Hepatocyte (in vitro differentiated cells): ENCODE measurements at regions not wholly inside any gene's neighbourhood (a gene's known extent, or its start where the extent isn't known, plus 50 kb on each side); places are given as distances from the start of the nearest gene placed in this dataset.

Experiments
- DNase-seq: peaks from one replicate; pipeline ENCODE4 v3.0.0-alpha.2; 2016; ENCODE audit warnings: low spot score
- H2AFZ ChIP-seq: fragments of 200-600 bp; sonication (generic); 2 replicates; pipeline ENCODE4 v1.6.0; 2016; ENCODE audit warnings: antibody characterized with exemption, mild to moderate bottlenecking
- H3K27ac ChIP-seq: fragments of 200-600 bp; sonication (generic); 2 replicates; pipeline ENCODE4 v1.5.1; 2016; ENCODE audit warnings: mild to moderate bottlenecking
- H3K27me3 ChIP-seq: fragments of 200-600 bp; sonication (generic); 2 replicates; pipeline ENCODE4 v1.6.1; 2016
- H3K36me3 ChIP-seq: fragments of 200-600 bp; sonication (generic); replicated peaks from 2 replicates; pipeline ENCODE4 v1.5.1; 2016; ENCODE audit warnings: low read depth; ENCODE audit not compliant: insufficient read depth
- H3K4me1 ChIP-seq: fragments of 200-600 bp; sonication (generic); 2 replicates; pipeline ENCODE4 v1.5.1; 2016; ENCODE audit warnings: mild to moderate bottlenecking, moderate library complexity; ENCODE audit not compliant: insufficient read depth
- H3K4me2 ChIP-seq: fragments of 200-600 bp; sonication (generic); 2 replicates; pipeline ENCODE4 v1.6.0; 2016
- H3K4me3 ChIP-seq: fragments of 200-600 bp; sonication (generic); 2 replicates; pipeline ENCODE4 v1.5.1; 2016; ENCODE audit warnings: mild to moderate bottlenecking
- H3K79me2 ChIP-seq: fragments of 200-600 bp; sonication (generic); 2 replicates; pipeline ENCODE4 v1.6.0; 2017; ENCODE audit warnings: mild to moderate bottlenecking
- H3K9me2 ChIP-seq: fragments of 200-600 bp; sonication (generic); replicated peaks from 2 replicates; pipeline ENCODE4 v1.6.0; 2017; ENCODE audit warnings: mild to moderate bottlenecking; ENCODE audit not compliant: insufficient read depth
- H3K9me3 ChIP-seq: fragments of 200-600 bp; sonication (generic); 2 replicates; pipeline ENCODE4 v1.5.1; 2016; ENCODE audit warnings: low read depth, mild to moderate bottlenecking
- H4K20me1 ChIP-seq: fragments of 200-600 bp; sonication (generic); 2 replicates; pipeline ENCODE4 v1.6.0; 2016; ENCODE audit warnings: mild to moderate bottlenecking; ENCODE audit not compliant: insufficient read depth, poor library complexity, severe bottlenecking
- EZH2 ChIP-seq: fragments of 200-600 bp; sonication (generic); IDR thresholded peaks from 2 replicates; pipeline ENCODE4 v1.6.1; 2016; ENCODE audit warnings: antibody characterized with exemption, mild to moderate bottlenecking, borderline replicate concordance
- EZH2phosphoT487 ChIP-seq: fragments of 200-600 bp; sonication (generic); IDR thresholded peaks from one replicate; pipeline ENCODE4 v1.6.1; 2018; ENCODE audit warnings: antibody characterized with exemption, mild to moderate bottlenecking, low read depth, moderate library complexity; ENCODE audit not compliant: unreplicated experiment, severe bottlenecking
- WGBS: methylation state at CpG from one replicate; pipeline ENCODE4 v1.1.6; 2016; ENCODE audit warnings: low lambda C conversion rate; ENCODE audit errors: missing lambda C conversion rate; 5-methylcytosine and 5-hydroxymethylcytosine counted together
- TF ChIP-seq, protein P1 (sequence below): fragments of 200-600 bp; sonication (generic); IDR thresholded peaks from 2 replicates; pipeline ENCODE4 v1.5.1; 2016; ENCODE audit warnings: antibody characterized with exemption, mild to moderate bottlenecking; ENCODE audit not compliant: poor library complexity

GRCh38 chr2:234394450-234394849 is 102.4 kb downstream of the ARL4C start:
- DNase-seq, result no peak
- H3K9me2 ChIP-seq, result no peaks in the 10 kb centered on the region
- H4K20me1 ChIP-seq, result no peaks in the 10 kb centered on the region
- no peaks in the 10 kb centered on the region for H3K79me2 ChIP-seq
- no peak overlapping the region for H2AFZ ChIP-seq
- H3K9me3 ChIP-seq, result no peaks in the 10 kb centered on the region
- 90% methylated on average over 4 of the region's 4 CpGs for WGBS
- H3K4me1 ChIP-seq, result no peaks in the 10 kb centered on the region
- no peak overlapping the region for H3K4me3 ChIP-seq
- H3K36me3 ChIP-seq, result no peaks in the 10 kb centered on the region
- no peak overlapping the region for H3K4me2 ChIP-seq
- TF ChIP-seq EZH2phosphoT487 (no peak), EZH2 (no peak)
- TF ChIP-seq, protein P1, sequence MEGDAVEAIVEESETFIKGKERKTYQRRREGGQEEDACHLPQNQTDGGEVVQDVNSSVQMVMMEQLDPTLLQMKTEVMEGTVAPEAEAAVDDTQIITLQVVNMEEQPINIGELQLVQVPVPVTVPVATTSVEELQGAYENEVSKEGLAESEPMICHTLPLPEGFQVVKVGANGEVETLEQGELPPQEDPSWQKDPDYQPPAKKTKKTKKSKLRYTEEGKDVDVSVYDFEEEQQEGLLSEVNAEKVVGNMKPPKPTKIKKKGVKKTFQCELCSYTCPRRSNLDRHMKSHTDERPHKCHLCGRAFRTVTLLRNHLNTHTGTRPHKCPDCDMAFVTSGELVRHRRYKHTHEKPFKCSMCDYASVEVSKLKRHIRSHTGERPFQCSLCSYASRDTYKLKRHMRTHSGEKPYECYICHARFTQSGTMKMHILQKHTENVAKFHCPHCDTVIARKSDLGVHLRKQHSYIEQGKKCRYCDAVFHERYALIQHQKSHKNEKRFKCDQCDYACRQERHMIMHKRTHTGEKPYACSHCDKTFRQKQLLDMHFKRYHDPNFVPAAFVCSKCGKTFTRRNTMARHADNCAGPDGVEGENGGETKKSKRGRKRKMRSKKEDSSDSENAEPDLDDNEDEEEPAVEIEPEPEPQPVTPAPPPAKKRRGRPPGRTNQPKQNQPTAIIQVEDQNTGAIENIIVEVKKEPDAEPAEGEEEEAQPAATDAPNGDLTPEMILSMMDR, result no peak
- no peak overlapping the region for H3K27ac ChIP-seq
- no peaks in the 10 kb centered on the region for H3K27me3 ChIP-seq

- Histone ChIP-seq H2AFZ (no peak overlapping the region), H3K9me2 (no peaks in the 10 kb centered on the region), H4K20me1 (no peaks in the 10 kb centered on the region), H3K36me3 (no peaks in the 10 kb centered on the region), H3K9me3 (no peaks in the 10 kb centered on the region), H3K27me3 (no peaks in the 10 kb centered on the region), H3K79me2 (no peaks in the 10 kb centered on the region), H3K4me2 (no peak overlapping the region), H3K27ac (no peak overlapping the region), H3K4me3 (no peak overlapping the region), H3K4me1 (no peaks in the 10 kb centered on the region)
- 90% methylated on average over 3 of the region's 3 CpGs for WGBS
- no peak for DNase-seq
- TF ChIP-seq, protein P1, result no peak
- no peak for TF ChIP-seq EZH2phosphoT487
- no peak for TF ChIP-seq EZH2
These were observed 103.5 kb downstream of the ARL4C start for GRCh38 chr2:234393354-234393753.

GRCh38 chr2:234392041-234392615 is 104.8 kb downstream of the ARL4C start:
- Histone ChIP-seq H3K36me3 (no peaks in the 10 kb centered on the region), H3K9me3 (no peaks in the 10 kb centered on the region), H3K27me3 (no peaks in the 10 kb centered on the region), H3K4me1 (no peaks in the 10 kb centered on the region), H4K20me1 (no peaks in the 10 kb centered on the region), H3K79me2 (no peaks in the 10 kb centered on the region), H3K4me2 (no peak overlapping the region), H3K27ac (no peak overlapping the region), H3K4me3 (no peak overlapping the region), H3K9me2 (no peaks in the 10 kb centered on the region), H2AFZ (no peak overlapping the region)
- no peak for TF ChIP-seq EZH2
- TF ChIP-seq, protein P1, result no peak
- no peak for TF ChIP-seq EZH2phosphoT487
- no peak for DNase-seq
- WGBS, result 91% methylated on average over 4 of the region's 4 CpGs
